AG04450 (cell line): ENCODE measurements at regions not wholly inside any gene's neighbourhood (a gene's known extent, or its start where the extent isn't known, plus 50 kb on each side); places are given as distances from the start of the nearest gene placed in this dataset.

Experiments used
- CTCF ChIA-PET: fragments of 300-600, 350-600 bp; formaldehyde crosslinking; extraction: SDS; loops from one replicate; lab custom pipeline; 2022; ENCODE audit warnings: antibody characterized with exemption, inconsistent platforms; lab: Charles Lee
- POLR2A ChIA-PET: fragments of 350-600 bp; formaldehyde crosslinking; extraction: SDS; loops from one replicate; lab custom pipeline; 2021; ENCODE audit warnings: antibody characterized with exemption, inconsistent platforms; lab: Yijun Ruan, JAX
- DNase-seq: peaks from one replicate; pipeline ENCODE4 v3.0.0-alpha.2; 2011; ENCODE audit warnings: low read depth, low spot score
- H3K27ac ChIP-seq: one replicate; pipeline ENCODE4 v1.5.1; 2012; ENCODE audit warnings: low read depth, low read length, control low read depth
- H3K27me3 ChIP-seq: one replicate; pipeline ENCODE4 v1.6.0; 2012; ENCODE audit warnings: low read length; ENCODE audit not compliant: control insufficient read depth, insufficient read depth
- H3K4me3 ChIP-seq: 2 replicates; pipeline ENCODE4 v1.5.1; 2011; ENCODE audit warnings: mild to moderate bottlenecking, low read depth, low read length, control low read depth
- H3K9me3 ChIP-seq: 2 replicates; pipeline ENCODE4 v1.5.1; 2012; ENCODE audit warnings: low read length; ENCODE audit not compliant: control insufficient read depth, insufficient read depth
- CTCF ChIP-seq: IDR thresholded peaks from 2 replicates; pipeline ENCODE4 v1.5.1; 2011; ENCODE audit warnings: low read depth, low read length, control low read depth, inconsistent platforms

DNA sequence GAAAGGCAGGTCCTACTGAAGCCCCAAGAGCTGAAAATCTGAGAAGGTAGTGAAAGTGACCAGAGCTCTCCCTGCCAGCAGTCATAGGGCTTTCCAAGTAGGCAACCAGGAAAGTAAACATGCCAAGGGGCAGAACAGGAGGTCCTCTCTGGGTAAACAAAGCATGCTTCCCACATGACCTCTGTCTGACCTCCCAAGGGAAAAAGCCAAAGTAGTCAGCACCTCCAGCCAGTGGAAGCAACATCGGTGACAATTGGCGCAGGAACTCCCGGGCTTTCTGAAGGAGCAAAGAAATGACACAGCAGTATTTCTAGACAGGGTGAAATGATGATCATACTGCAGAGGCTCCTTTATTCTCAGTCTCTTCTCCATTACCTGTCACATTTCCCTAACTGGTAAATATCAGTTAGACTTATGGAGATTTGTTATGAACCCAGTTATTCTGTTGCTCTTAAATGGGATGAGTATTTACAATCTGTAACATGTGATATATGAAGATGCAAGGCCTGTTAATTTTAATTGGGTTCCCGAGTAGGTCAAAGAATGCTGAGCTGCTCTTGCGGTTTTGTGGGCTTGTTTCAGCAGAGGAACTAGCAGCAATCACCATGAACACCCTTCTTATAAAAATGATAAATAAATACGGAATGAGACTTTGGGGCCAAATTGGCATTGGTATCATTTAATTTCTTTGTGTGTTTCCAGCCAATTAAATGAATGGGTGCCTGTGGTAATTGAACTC, 321.0 kb downstream of the RND3 start:
- H3K27ac ChIP-seq, result no peak overlapping the region
- no peak for TF ChIP-seq CTCF
- CTCF ChIA-PET, result no interaction called here
- no peak overlapping the region for H3K4me3 ChIP-seq
- DNase-seq, result no peak
- H3K9me3 ChIP-seq, result peaks cover 7% of the 10 kb centered on the region; the same call in 1 of the 2 replicates
- no peaks in the 10 kb centered on the region for H3K27me3 ChIP-seq
- POLR2A ChIA-PET, result no interaction called here

DNA sequence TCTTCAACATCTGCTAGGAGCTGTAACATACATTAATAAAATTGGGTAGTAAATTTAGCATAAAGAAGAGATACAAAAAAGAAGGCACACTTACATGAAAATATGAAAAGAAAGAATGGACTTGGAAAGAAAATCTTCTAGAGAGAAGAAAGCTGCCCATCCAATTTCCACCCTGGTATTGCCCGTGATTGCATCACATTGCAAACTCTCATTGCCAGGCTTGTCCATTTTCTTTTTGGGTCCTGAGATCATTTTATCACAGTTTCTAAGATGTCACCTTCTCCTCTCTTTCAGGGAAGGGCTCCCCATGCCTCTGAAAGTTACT, 321.5 kb downstream of the RND3 start:
- CTCF ChIA-PET, result no interaction called here
- no peak overlapping the region for H3K4me3 ChIP-seq
- no peak overlapping the region for H3K27ac ChIP-seq
- H3K27me3 ChIP-seq, result no peaks in the 10 kb centered on the region
- H3K9me3 ChIP-seq, result peaks cover 2% of the 10 kb centered on the region; the same call in 1 of the 2 replicates
- no peak for DNase-seq
- TF ChIP-seq CTCF, result no peak
- POLR2A ChIA-PET, result no interaction called here

DNA sequence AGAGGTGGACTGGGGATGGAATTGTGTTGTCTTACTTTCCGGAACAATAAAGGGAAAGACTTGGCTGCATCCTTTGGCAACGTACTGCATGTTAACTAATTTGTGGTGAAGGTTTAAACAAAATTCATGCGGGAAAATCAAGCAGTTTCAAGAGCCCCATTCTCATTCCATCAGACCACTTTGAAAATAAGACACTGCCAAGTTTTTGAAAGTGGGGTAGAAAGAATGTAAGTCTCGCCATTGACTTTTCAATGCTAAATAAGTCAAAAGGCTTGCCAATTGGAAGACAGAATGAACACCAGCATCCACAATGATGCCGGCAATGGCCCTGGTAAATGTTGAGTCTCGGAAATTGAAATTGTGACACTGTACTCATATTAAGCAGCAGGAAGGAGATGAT, 322.0 kb downstream of the RND3 start:
- Histone ChIP-seq H3K27ac (no peak overlapping the region), H3K9me3 (no peaks in the 10 kb centered on the region), H3K4me3 (no peak overlapping the region), H3K27me3 (no peaks in the 10 kb centered on the region)
- POLR2A ChIA-PET, result no interaction called here
- TF ChIP-seq CTCF, result no peak
- DNase-seq, result no peak
- CTCF ChIA-PET, result no interaction called here

DNA sequence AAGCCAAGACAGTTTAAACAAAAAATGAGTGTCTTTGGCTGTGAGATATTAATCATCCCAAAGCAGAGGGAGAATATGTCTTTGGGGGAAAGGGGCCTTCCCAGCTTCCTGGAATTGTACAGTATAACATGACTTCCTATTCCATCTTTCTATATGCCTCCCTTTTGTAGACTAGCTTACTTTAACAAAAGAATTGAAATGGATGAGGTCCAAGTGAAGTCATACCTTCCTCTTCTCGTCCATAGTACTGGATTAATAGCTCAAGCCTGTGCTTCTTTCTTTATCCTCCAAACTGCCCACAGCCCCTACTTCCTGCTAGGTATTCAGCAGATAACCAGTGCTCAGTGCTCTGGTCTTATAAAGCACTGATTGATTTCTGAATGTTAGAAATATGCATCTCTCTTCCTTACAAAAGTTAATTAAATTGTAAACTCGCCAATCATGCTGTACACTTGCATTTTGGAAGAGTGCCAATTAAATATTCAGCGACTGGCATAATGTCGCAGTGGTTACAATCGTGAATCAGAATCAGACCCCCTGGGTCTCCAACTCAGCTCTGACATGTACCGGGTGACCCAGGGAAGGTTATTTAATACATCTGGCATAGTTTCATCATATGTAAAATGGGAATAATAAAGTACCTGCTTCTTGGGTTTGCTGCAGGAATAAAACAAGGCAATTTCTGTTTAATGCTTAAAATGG, 325.1 kb downstream of the RND3 start:
- DNase-seq, result no peak
- CTCF ChIA-PET, result no interaction called here
- Histone ChIP-seq H3K27ac (no peak overlapping the region), H3K4me3 (no peak overlapping the region), H3K27me3 (no peaks in the 10 kb centered on the region), H3K9me3 (no peaks in the 10 kb centered on the region)
- POLR2A ChIA-PET, result no interaction called here
- no peak for TF ChIP-seq CTCF

DNA sequence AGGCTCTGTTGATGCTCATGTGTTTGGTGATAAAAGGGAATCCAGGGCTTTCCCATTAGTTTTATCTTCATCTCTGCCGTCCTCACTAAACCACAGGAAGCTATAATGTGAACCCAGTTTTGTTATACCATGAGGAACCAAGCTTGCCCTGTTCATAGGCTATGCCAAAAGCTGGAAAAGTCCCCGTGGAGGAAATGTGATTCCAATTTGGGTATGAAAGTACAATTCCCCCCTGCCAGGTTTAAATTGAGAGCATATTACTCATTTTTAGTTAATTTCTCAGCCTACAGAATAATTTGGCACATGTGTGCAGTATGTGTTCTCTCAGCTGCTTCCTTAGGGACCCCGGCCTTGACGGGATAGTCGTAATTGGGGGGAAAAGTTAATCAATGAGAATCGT, 327.4 kb downstream of the RND3 start:
- ChIA-PET CTCF (no interaction called here), POLR2A (no interaction called here)
- no peak for TF ChIP-seq CTCF
- Histone ChIP-seq H3K9me3 (no peaks in the 10 kb centered on the region), H3K4me3 (no peak overlapping the region), H3K27ac (no peak overlapping the region), H3K27me3 (no peaks in the 10 kb centered on the region)
- no peak for DNase-seq
